ENCODE measurements at regions not wholly inside any gene's neighbourhood (a gene's known extent, or its start where the extent isn't known, plus 50 kb on each side); places are given as distances from the start of the nearest gene placed in this dataset.

- Mint-ChIP-seq H3K27me3 (peaks cover 14% of the 10 kb centered on the region), H3K9me3 (no peaks in the 10 kb centered on the region), H3K36me3 (ENCODE audit: low read depth) (no peaks in the 10 kb centered on the region), H3K4me1 (ENCODE audit: low read depth) (no peaks in the 10 kb centered on the region), H3K4me3 (no peak overlapping the region), H3K27ac (no peak overlapping the region)
- no peak for DNase-seq
Measured at GRCh38 chr1:63099188-63099587, 223.2 kb upstream of the FOXD3 start.

- H3K27me3 Mint-ChIP-seq = peaks cover 15% of the 10 kb centered on the region
- DNase-seq = no peak
- H3K4me1 Mint-ChIP-seq (ENCODE audit: low read depth) = no peaks in the 10 kb centered on the region
- H3K36me3 Mint-ChIP-seq (ENCODE audit: low read depth) = no peaks in the 10 kb centered on the region
- H3K27ac Mint-ChIP-seq = no peak overlapping the region
- no peaks in the 10 kb centered on the region for H3K9me3 Mint-ChIP-seq
- no peak overlapping the region for H3K4me3 Mint-ChIP-seq
Measured at GRCh38 chr1:63101336-63101735, 221.0 kb upstream of the FOXD3 start.

GRCh38 chr1:63103682-63104081, 218.7 kb upstream of the FOXD3 start:
- Mint-ChIP-seq H3K4me3 (no peak overlapping the region), H3K9me3 (no peaks in the 10 kb centered on the region), H3K27me3 (peaks cover 8% of the 10 kb centered on the region), H3K4me1 (ENCODE audit: low read depth) (no peaks in the 10 kb centered on the region), H3K36me3 (ENCODE audit: low read depth) (no peaks in the 10 kb centered on the region), H3K27ac (no peak overlapping the region)
- no peak for DNase-seq

- Mint-ChIP-seq H3K27ac (no peak overlapping the region), H3K4me3 (no peak overlapping the region), H3K36me3 (ENCODE audit: low read depth) (no peaks in the 10 kb centered on the region), H3K27me3 (peaks cover 12% of the 10 kb centered on the region), H3K9me3 (no peaks in the 10 kb centered on the region), H3K4me1 (ENCODE audit: low read depth) (no peaks in the 10 kb centered on the region)
- no peak for DNase-seq
Measured at GRCh38 chr1:63107066-63107465, 215.3 kb upstream of the FOXD3 start.

GRCh38 chr1:63108206-63108605, 214.2 kb upstream of the FOXD3 start:
- H3K9me3 Mint-ChIP-seq = no peaks in the 10 kb centered on the region
- no peak overlapping the region for H3K27ac Mint-ChIP-seq
- DNase-seq = no peak
- H3K4me3 Mint-ChIP-seq = no peak overlapping the region
- peaks cover 13% of the 10 kb centered on the region for H3K27me3 Mint-ChIP-seq
- peaks cover 2% of the 10 kb centered on the region for H3K4me1 Mint-ChIP-seq (ENCODE audit: low read depth)
- no peaks in the 10 kb centered on the region for H3K36me3 Mint-ChIP-seq (ENCODE audit: low read depth)

- no peak overlapping the region for H3K27ac Mint-ChIP-seq
- H3K27me3 Mint-ChIP-seq = peaks cover 13% of the 10 kb centered on the region
- H3K4me1 Mint-ChIP-seq (ENCODE audit: low read depth) = peaks cover 2% of the 10 kb centered on the region
- no peak for DNase-seq
- no peaks in the 10 kb centered on the region for H3K36me3 Mint-ChIP-seq (ENCODE audit: low read depth)
- H3K9me3 Mint-ChIP-seq = no peaks in the 10 kb centered on the region
- H3K4me3 Mint-ChIP-seq = no peak overlapping the region
Measured at GRCh38 chr1:63112155-63112900, 210.0 kb upstream of the FOXD3 start.

- H3K9me3 Mint-ChIP-seq = no peaks in the 10 kb centered on the region
- no peaks in the 10 kb centered on the region for H3K36me3 Mint-ChIP-seq (ENCODE audit: low read depth)
- no peak overlapping the region for H3K27ac Mint-ChIP-seq
- H3K4me1 Mint-ChIP-seq (ENCODE audit: low read depth) = peaks cover 2% of the 10 kb centered on the region
- peaks cover 19% of the 10 kb centered on the region for H3K27me3 Mint-ChIP-seq
- DNase-seq = no peak
- H3K4me3 Mint-ChIP-seq = no peak overlapping the region
Measured at GRCh38 chr1:63115527-63115926, 206.8 kb upstream of the FOXD3 start.

- DNase-seq = no peak
- no peak overlapping the region for H3K27ac Mint-ChIP-seq
- H3K36me3 Mint-ChIP-seq (ENCODE audit: low read depth) = no peaks in the 10 kb centered on the region
- no peak overlapping the region for H3K4me3 Mint-ChIP-seq
- H3K4me1 Mint-ChIP-seq (ENCODE audit: low read depth) = peaks cover 2% of the 10 kb centered on the region
- H3K9me3 Mint-ChIP-seq = no peaks in the 10 kb centered on the region
- H3K27me3 Mint-ChIP-seq = peaks cover 16% of the 10 kb centered on the region
Measured at GRCh38 chr1:63116016-63116415, 206.4 kb upstream of the FOXD3 start.

- Mint-ChIP-seq H3K4me1 (ENCODE audit: low read depth) (peaks cover 4% of the 10 kb centered on the region), H3K4me3 (no peak overlapping the region), H3K36me3 (ENCODE audit: low read depth) (no peaks in the 10 kb centered on the region), H3K9me3 (no peaks in the 10 kb centered on the region), H3K27ac (no peak overlapping the region), H3K27me3 (peaks cover 12% of the 10 kb centered on the region)
- no peak for DNase-seq
Measured at GRCh38 chr1:63119575-63120155, 202.7 kb upstream of the FOXD3 start.

GRCh38 chr1:63122079-63122478, 200.3 kb upstream of the FOXD3 start:
- Mint-ChIP-seq H3K9me3 (no peaks in the 10 kb centered on the region), H3K4me1 (ENCODE audit: low read depth) (peaks cover 6% of the 10 kb centered on the region), H3K27ac (no peak overlapping the region), H3K27me3 (peaks cover 21% of the 10 kb centered on the region), H3K4me3 (no peak overlapping the region), H3K36me3 (ENCODE audit: low read depth) (no peaks in the 10 kb centered on the region)
- no peak for DNase-seq

- DNase-seq = no peak
- Mint-ChIP-seq H3K36me3 (ENCODE audit: low read depth) (no peaks in the 10 kb centered on the region), H3K4me1 (ENCODE audit: low read depth) (peaks cover 6% of the 10 kb centered on the region), H3K27ac (no peak overlapping the region), H3K9me3 (no peaks in the 10 kb centered on the region), H3K4me3 (no peak overlapping the region), H3K27me3 (peaks cover 27% of the 10 kb centered on the region)
Measured at GRCh38 chr1:63124666-63125191, 197.6 kb upstream of the FOXD3 start.

- no peak overlapping the region for H3K4me3 Mint-ChIP-seq
- no peak overlapping the region for H3K27ac Mint-ChIP-seq
- H3K4me1 Mint-ChIP-seq (ENCODE audit: low read depth) = peaks cover 6% of the 10 kb centered on the region
- H3K27me3 Mint-ChIP-seq = peaks cover 28% of the 10 kb centered on the region
- DNase-seq = no peak
- no peaks in the 10 kb centered on the region for H3K9me3 Mint-ChIP-seq
- no peaks in the 10 kb centered on the region for H3K36me3 Mint-ChIP-seq (ENCODE audit: low read depth)
Measured at GRCh38 chr1:63126104-63126503, 196.3 kb upstream of the FOXD3 start.

- Mint-ChIP-seq H3K4me1 (ENCODE audit: low read depth) (peaks cover 2% of the 10 kb centered on the region), H3K4me3 (no peak overlapping the region), H3K27ac (no peak overlapping the region), H3K36me3 (ENCODE audit: low read depth) (no peaks in the 10 kb centered on the region), H3K27me3 (peaks cover 28% of the 10 kb centered on the region), H3K9me3 (no peaks in the 10 kb centered on the region)
- DNase-seq = no peak
Measured at GRCh38 chr1:63127376-63127775, 195.0 kb upstream of the FOXD3 start.

GRCh38 chr1:63128556-63128955, 193.8 kb upstream of the FOXD3 start:
- Mint-ChIP-seq H3K9me3 (no peaks in the 10 kb centered on the region), H3K27ac (no peak overlapping the region), H3K4me1 (ENCODE audit: low read depth) (peaks cover 2% of the 10 kb centered on the region), H3K36me3 (ENCODE audit: low read depth) (no peaks in the 10 kb centered on the region), H3K4me3 (no peak overlapping the region), H3K27me3 (peaks cover 26% of the 10 kb centered on the region)
- DNase-seq = no peak

- no peak overlapping the region for H3K27ac Mint-ChIP-seq
- no peak for DNase-seq
- no peaks in the 10 kb centered on the region for H3K9me3 Mint-ChIP-seq
- no peak overlapping the region for H3K4me3 Mint-ChIP-seq
- H3K27me3 Mint-ChIP-seq = peaks cover 26% of the 10 kb centered on the region
- H3K4me1 Mint-ChIP-seq (ENCODE audit: low read depth) = peaks cover 2% of the 10 kb centered on the region
- H3K36me3 Mint-ChIP-seq (ENCODE audit: low read depth) = no peaks in the 10 kb centered on the region
Measured at GRCh38 chr1:63129184-63129583, 193.2 kb upstream of the FOXD3 start.
